ENCODE measurements at regions not wholly inside any gene's neighbourhood (a gene's known extent, or its start where the extent isn't known, plus 50 kb on each side); places are given as distances from the start of the nearest gene placed in this dataset.
A peak's percentile ranks its signal among the peaks of the same experiment; 100 is the strongest.

DNA sequence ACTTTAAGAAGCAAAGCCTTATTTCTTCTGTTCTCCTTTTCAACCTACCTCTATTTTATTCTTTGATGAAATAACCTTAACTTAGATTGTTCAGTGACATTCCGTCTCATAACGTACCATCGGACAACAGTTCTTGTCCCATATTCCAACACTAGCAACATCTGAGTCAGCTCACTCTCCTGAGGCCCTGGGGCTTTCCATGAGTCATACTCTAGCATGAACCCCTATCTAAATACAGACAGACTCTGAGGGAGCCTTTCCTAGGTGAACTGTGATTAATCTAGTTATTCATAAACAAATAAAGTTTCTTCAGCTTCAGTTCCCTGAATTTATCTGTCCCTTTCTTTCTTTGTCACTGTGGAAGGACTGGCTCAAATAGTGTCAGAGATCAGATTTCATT is 168.7 kb upstream of the LYZL1 start (continued):
- TF ChIP-seq EZH2phosphoT487 (IDR thresholded peaks at IDR 0.05; ENCODE audit: unreplicated experiment) (no peak), POLR2AphosphoS5 (IDR thresholded peaks at IDR 0.05; ENCODE audit: low read depth) (no peak), CREB1 (CRISPR knock-in tag; IDR thresholded peaks at IDR 0.05; ENCODE audit: low read depth) (no peak)

- Histone ChIP-seq H2AFZ (peak overlapping the region; percentile 48; the same call in 1 of the 2 replicates), H3K4me3 (no peak overlapping the region), H3K36me3 (ENCODE audit: insufficient read depth) (no peaks in the 10 kb centered on the region), H3K27ac (ENCODE audit: low read depth) (no peak overlapping the region), H3K4me1 (ENCODE audit: insufficient read depth) (peaks cover 23% of the 10 kb centered on the region), H3K27me3 (ENCODE audit: insufficient read depth) (no peaks in the 10 kb centered on the region), H3K4me2 (no peak overlapping the region), H3K79me2 (replicated peaks; ENCODE audit: insufficient read depth) (no peaks in the 10 kb centered on the region), H3K9me2 (ENCODE audit: insufficient read depth) (no peaks in the 10 kb centered on the region), H4K20me1 (replicated peaks; ENCODE audit: insufficient read depth) (no peaks in the 10 kb centered on the region), H3F3A (replicated peaks; ENCODE audit: low read depth) (no peaks in the 10 kb centered on the region)
- no peak overlapping the region for H3K4me3 Mint-ChIP-seq
- TF ChIP-seq JUNB (IDR thresholded peaks at IDR 0.05; ENCODE audit: unreplicated experiment) (no peak), EZH2 (IDR thresholded peaks at IDR 0.05; ENCODE audit: low read depth, unreplicated experiment) (no peak)
- H3K36me3 Mint-ChIP-seq (ENCODE audit: low read depth) = no peaks in the 10 kb centered on the region
- ATAC-seq (no peak), DNase-seq (ENCODE audit: low spot score) (no peak)
- no peak overlapping the region for H3K27ac Mint-ChIP-seq
- H3K27me3 Mint-ChIP-seq (ENCODE audit: insufficient read depth, low read depth, poor library complexity) = no peaks in the 10 kb centered on the region
- peaks cover 20% of the 10 kb centered on the region for H3K4me1 Mint-ChIP-seq
- H3K9me3 Mint-ChIP-seq = no peaks in the 10 kb centered on the region; the same call in 2 of the 3 replicates
Measured at GRCh38 chr10:29124864-29125263, 164.0 kb upstream of the LYZL1 start.

DNA sequence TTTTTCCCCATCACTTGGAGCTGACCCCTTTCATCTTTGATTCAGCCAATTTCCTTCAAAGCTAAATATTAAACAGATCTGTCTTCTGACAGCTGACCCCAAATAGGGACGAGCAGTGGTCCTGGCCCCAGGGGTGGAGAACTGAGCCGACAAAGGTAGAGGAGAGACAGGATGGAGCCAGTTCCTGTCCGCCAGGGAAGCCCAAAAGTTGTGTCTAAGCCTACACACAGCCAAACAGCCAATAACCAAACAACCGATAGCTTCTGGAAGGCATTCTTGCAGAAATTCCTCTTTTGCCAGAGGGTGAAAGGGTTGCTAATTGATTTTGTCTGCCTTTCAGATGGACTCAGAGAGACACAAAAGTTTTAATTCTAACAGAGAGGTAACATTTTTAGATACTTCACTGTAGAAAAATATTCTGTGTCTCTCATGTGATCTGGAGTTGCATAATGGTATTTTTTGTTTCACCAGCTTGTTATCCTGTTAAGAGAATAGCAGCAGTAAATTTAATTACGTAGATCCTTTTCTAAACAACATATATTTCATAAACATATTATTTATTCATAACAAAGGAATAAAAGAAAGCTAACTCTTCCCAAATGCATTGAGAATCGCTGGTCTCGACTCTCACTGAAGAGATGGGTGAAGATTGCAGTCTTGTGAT is 161.7 kb upstream of the LYZL1 start:
- H3K9me3 Mint-ChIP-seq = no peaks in the 10 kb centered on the region; the same call in 2 of the 3 replicates
- H3K4me1 Mint-ChIP-seq = peaks cover 17% of the 10 kb centered on the region
- H3K27ac ChIP-seq (ENCODE audit: low read depth) = no peak overlapping the region
- H3K4me1 ChIP-seq (ENCODE audit: insufficient read depth) = peaks cover 23% of the 10 kb centered on the region
- no peak for DNase-seq (ENCODE audit: low spot score)
- no peak overlapping the region for H3K27ac Mint-ChIP-seq
- no peak for TF ChIP-seq EZH2phosphoT487 (IDR thresholded peaks at IDR 0.05; ENCODE audit: unreplicated experiment)
- H3K79me2 ChIP-seq (replicated peaks; ENCODE audit: insufficient read depth) = no peaks in the 10 kb centered on the region
- H4K20me1 ChIP-seq (replicated peaks; ENCODE audit: insufficient read depth) = no peaks in the 10 kb centered on the region
- no peaks in the 10 kb centered on the region for H3F3A ChIP-seq (replicated peaks; ENCODE audit: low read depth)
- H3K4me2 ChIP-seq = no peak overlapping the region
- H3K9me2 ChIP-seq (ENCODE audit: insufficient read depth) = no peaks in the 10 kb centered on the region
- H3K4me3 Mint-ChIP-seq = no peak overlapping the region
- H3K27me3 Mint-ChIP-seq (ENCODE audit: insufficient read depth, low read depth, poor library complexity) = no peaks in the 10 kb centered on the region
- H3K36me3 Mint-ChIP-seq (ENCODE audit: low read depth) = no peaks in the 10 kb centered on the region
- 0 out of 2 replicates have a peak overlapping the region, but pooled peaks have one; percentile 35 for H2AFZ ChIP-seq
- no peaks in the 10 kb centered on the region for H3K36me3 ChIP-seq (ENCODE audit: insufficient read depth)
- no peaks in the 10 kb centered on the region for H3K27me3 ChIP-seq (ENCODE audit: insufficient read depth)
- no peak for ATAC-seq
- no peak overlapping the region for H3K4me3 ChIP-seq

- Histone ChIP-seq H3K4me3 (no peak overlapping the region), H2AFZ (0 out of 2 replicates have a peak overlapping the region, but pooled peaks have one; percentile 35), H3K4me2 (no peak overlapping the region), H3K79me2 (replicated peaks; ENCODE audit: insufficient read depth) (no peaks in the 10 kb centered on the region), H3K27me3 (ENCODE audit: insufficient read depth) (no peaks in the 10 kb centered on the region), H4K20me1 (replicated peaks; ENCODE audit: insufficient read depth) (no peaks in the 10 kb centered on the region), H3K4me1 (ENCODE audit: insufficient read depth) (peaks cover 26% of the 10 kb centered on the region), H3F3A (replicated peaks; ENCODE audit: low read depth) (no peaks in the 10 kb centered on the region), H3K36me3 (ENCODE audit: insufficient read depth) (no peaks in the 10 kb centered on the region), H3K27ac (ENCODE audit: low read depth) (no peak overlapping the region), H3K9me2 (ENCODE audit: insufficient read depth) (no peaks in the 10 kb centered on the region)
- TF ChIP-seq, protein P1, sequence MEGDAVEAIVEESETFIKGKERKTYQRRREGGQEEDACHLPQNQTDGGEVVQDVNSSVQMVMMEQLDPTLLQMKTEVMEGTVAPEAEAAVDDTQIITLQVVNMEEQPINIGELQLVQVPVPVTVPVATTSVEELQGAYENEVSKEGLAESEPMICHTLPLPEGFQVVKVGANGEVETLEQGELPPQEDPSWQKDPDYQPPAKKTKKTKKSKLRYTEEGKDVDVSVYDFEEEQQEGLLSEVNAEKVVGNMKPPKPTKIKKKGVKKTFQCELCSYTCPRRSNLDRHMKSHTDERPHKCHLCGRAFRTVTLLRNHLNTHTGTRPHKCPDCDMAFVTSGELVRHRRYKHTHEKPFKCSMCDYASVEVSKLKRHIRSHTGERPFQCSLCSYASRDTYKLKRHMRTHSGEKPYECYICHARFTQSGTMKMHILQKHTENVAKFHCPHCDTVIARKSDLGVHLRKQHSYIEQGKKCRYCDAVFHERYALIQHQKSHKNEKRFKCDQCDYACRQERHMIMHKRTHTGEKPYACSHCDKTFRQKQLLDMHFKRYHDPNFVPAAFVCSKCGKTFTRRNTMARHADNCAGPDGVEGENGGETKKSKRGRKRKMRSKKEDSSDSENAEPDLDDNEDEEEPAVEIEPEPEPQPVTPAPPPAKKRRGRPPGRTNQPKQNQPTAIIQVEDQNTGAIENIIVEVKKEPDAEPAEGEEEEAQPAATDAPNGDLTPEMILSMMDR (conservative IDR thresholded peaks at IDR 0.05; ENCODE audit: low read depth in 2 of 2) = no peak
- no peak for TF ChIP-seq EZH2 (IDR thresholded peaks at IDR 0.05; ENCODE audit: low read depth, unreplicated experiment)
- Mint-ChIP-seq H3K27me3 (ENCODE audit: insufficient read depth, low read depth, poor library complexity) (no peaks in the 10 kb centered on the region), H3K27ac (no peak overlapping the region), H3K4me3 (no peak overlapping the region), H3K36me3 (ENCODE audit: low read depth) (no peaks in the 10 kb centered on the region), H3K9me3 (no peaks in the 10 kb centered on the region; the same call in 2 of the 3 replicates), H3K4me1 (peaks cover 17% of the 10 kb centered on the region)
- ATAC-seq (no peak), DNase-seq (ENCODE audit: low spot score) (no peak)
Measured at GRCh38 chr10:29127731-29128130, 161.1 kb upstream of the LYZL1 start.

All from GM23338 (cell line).